Kidney epithelial cell (primary cell): ENCODE measurements at regions not wholly inside any gene's neighbourhood (a gene's known extent, or its start where the extent isn't known, plus 50 kb on each side); places are given as distances from the start of the nearest gene placed in this dataset.

ENCODE experiments used
- DNase-seq: peaks from one replicate; pipeline ENCODE4 v3.0.0-alpha.2; 2010; ENCODE audit warnings: low read depth
- H3K27me3 ChIP-seq: 2 replicates; pipeline ENCODE4 v1.6.0; 2011; ENCODE audit warnings: low read length; ENCODE audit not compliant: control insufficient read depth, insufficient read depth
- H3K36me3 ChIP-seq: 2 replicates; pipeline ENCODE4 v1.5.1; 2011; ENCODE audit warnings: low read length; ENCODE audit not compliant: control insufficient read depth, insufficient read depth
- H3K4me3 ChIP-seq: 2 replicates; pipeline ENCODE4 v1.5.1; 2011; ENCODE audit warnings: low read depth, mild to moderate bottlenecking, control low read depth, low read length
- CTCF ChIP-seq: IDR thresholded peaks from 2 replicates; pipeline ENCODE4 v1.5.1; 2011; ENCODE audit warnings: mild to moderate bottlenecking, moderate library complexity, low read length, control low read depth, inconsistent platforms; ENCODE audit not compliant: insufficient read depth, poor library complexity, severe bottlenecking

- DNase-seq = no peak
- no peak for TF ChIP-seq CTCF
- H3K27me3 ChIP-seq = peaks cover 2% of the 10 kb centered on the region
Measured at GRCh38 chr1:37243368-37244082, 209.2 kb upstream of the GRIK3 start.

GRCh38 chr1:37244083-37244480 is 209.8 kb upstream of the GRIK3 start:
- Histone ChIP-seq H3K36me3 (no peaks in the 10 kb centered on the region), H3K4me3 (no peak overlapping the region), H3K27me3 (no peaks in the 10 kb centered on the region)
- DNase-seq = no peak
- TF ChIP-seq CTCF = no peak

More at GRCh38 chr1:37243368-37244082, 209.2 kb upstream of the GRIK3 start:
- Histone ChIP-seq H3K36me3 (no peaks in the 10 kb centered on the region), H3K4me3 (no peak overlapping the region)

- Histone ChIP-seq H3K27me3 (no peaks in the 10 kb centered on the region), H3K4me3 (no peak overlapping the region), H3K36me3 (no peaks in the 10 kb centered on the region)
- DNase-seq = no peak
- no peak for TF ChIP-seq CTCF
Measured at GRCh38 chr1:37244815-37245214, 210.5 kb upstream of the GRIK3 start.

- no peaks in the 10 kb centered on the region for H3K27me3 ChIP-seq
- no peak for DNase-seq
- no peak overlapping the region for H3K4me3 ChIP-seq
- no peak for TF ChIP-seq CTCF
- H3K36me3 ChIP-seq = no peaks in the 10 kb centered on the region
Measured at GRCh38 chr1:37246631-37247030, 212.3 kb upstream of the GRIK3 start.

- TF ChIP-seq CTCF = no peak
Measured at GRCh38 chr1:37250371-37250770, 216.1 kb upstream of the GRIK3 start.

More at GRCh38 chr1:37250371-37250770, 216.1 kb upstream of the GRIK3 start:
- no peak for DNase-seq
- Histone ChIP-seq H3K36me3 (no peaks in the 10 kb centered on the region), H3K4me3 (no peak overlapping the region), H3K27me3 (no peaks in the 10 kb centered on the region)
